ENCODE measurements at regions not wholly inside any gene's neighbourhood (a gene's known extent, or its start where the extent isn't known, plus 50 kb on each side); places are given as distances from the start of the nearest gene placed in this dataset.

DNA sequence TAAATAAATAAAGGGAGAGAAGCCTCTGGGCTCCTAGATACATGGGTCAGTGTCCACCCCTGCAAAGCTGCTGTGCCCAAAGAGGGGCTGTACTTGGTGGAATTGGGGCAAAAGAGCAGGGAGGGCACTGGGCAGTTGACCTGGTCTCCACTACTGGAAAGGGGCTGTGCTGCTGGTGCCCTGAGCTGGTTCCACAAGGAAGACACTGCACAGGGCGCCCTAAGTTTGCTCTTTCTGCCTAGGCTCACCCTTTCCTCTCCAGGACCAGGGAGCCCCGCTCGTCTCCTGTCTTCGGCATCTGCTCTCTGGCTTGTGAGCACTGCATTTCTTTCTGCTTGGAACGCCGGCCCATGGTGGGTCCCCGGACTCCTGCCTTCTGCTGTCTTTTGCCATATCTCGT is 161.9 kb downstream of the SEC14L1 start (continued):
- TF ChIP-seq CHD7 (IDR thresholded peaks at IDR 0.05; ENCODE audit: insufficient replicate concordance, low read length) (no peak), FOSL1 (IDR thresholded peaks at IDR 0.05; ENCODE audit: insufficient read depth, low read depth, low read length) (no peak), BACH1 (IDR thresholded peaks at IDR 0.05; ENCODE audit: low read length) (no peak)
